Neural progenitor cell (in vitro differentiated cells): ENCODE measurements at regions not wholly inside any gene's neighbourhood (a gene's known extent, or its start where the extent isn't known, plus 50 kb on each side); places are given as distances from the start of the nearest gene placed in this dataset.

Experiments
- EZH2 ChIP-seq: fragments of 200-600 bp; sonication (generic); IDR thresholded peaks from 2 replicates; pipeline ENCODE4 v1.6.1; 2017; ENCODE audit warnings: antibody characterized with exemption, mild to moderate bottlenecking, moderate library complexity
- EZH2phosphoT487 ChIP-seq: fragments of 200-600 bp; sonication (generic); IDR thresholded peaks from 2 replicates; pipeline ENCODE4 v1.6.1; 2017; ENCODE audit warnings: antibody characterized with exemption
- TF ChIP-seq, protein P1 (sequence below): fragments of 200-600 bp; sonication (generic); IDR thresholded peaks from 2 replicates; pipeline ENCODE4 v1.5.1; 2017; ENCODE audit warnings: antibody characterized with exemption, mild to moderate bottlenecking

DNA sequence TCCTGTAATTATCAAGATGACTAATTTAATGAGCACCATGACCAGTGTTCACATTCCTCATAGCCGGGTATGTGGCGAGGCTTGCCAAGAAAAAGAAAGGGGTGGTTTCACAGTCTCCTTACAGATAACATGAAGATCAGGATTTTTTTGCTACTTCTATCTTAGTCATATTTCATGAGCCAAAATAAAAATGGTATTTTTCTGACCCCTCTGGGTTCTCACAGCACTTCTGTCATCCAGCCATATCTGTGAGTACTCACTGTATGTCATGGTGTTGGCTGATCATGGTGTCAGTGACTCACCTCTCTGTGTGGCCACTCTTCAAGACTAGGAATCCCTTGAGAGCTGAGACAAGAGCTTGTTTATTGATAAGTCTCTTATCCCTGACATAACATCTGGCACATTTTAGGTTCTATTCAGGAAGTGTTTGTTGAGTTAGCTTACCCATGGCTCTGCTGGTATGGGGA lies 130.5 kb upstream of the LMCD1 start:
- TF ChIP-seq, protein P1, sequence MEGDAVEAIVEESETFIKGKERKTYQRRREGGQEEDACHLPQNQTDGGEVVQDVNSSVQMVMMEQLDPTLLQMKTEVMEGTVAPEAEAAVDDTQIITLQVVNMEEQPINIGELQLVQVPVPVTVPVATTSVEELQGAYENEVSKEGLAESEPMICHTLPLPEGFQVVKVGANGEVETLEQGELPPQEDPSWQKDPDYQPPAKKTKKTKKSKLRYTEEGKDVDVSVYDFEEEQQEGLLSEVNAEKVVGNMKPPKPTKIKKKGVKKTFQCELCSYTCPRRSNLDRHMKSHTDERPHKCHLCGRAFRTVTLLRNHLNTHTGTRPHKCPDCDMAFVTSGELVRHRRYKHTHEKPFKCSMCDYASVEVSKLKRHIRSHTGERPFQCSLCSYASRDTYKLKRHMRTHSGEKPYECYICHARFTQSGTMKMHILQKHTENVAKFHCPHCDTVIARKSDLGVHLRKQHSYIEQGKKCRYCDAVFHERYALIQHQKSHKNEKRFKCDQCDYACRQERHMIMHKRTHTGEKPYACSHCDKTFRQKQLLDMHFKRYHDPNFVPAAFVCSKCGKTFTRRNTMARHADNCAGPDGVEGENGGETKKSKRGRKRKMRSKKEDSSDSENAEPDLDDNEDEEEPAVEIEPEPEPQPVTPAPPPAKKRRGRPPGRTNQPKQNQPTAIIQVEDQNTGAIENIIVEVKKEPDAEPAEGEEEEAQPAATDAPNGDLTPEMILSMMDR = no peak
- TF ChIP-seq EZH2 (no peak), EZH2phosphoT487 (no peak)
